SHP77 (cell line): ENCODE measurements at regions not wholly inside any gene's neighbourhood (a gene's known extent, or its start where the extent isn't known, plus 50 kb on each side); places are given as distances from the start of the nearest gene placed in this dataset.
A peak's percentile ranks its signal among the peaks of the same experiment; 100 is the strongest.
"Not testable (repeated sequence)": the region's sequence is repeated elsewhere in the genome, so short reads cannot be mapped to it uniquely, and the experiment has no call there.

ENCODE experiments used
- DNase-seq, 2 experiments: peaks; one replicate each; lab custom pipeline; 2025; lab: John Stamatoyannopoulos, UW

- no peak for DNase-seq
These were observed 102.6 kb downstream of the PLG start for GRCh38 chr6:160804639-160805038.

- DNase-seq: no peak
These were observed 106.2 kb downstream of the PLG start for GRCh38 chr6:160808263-160808662.

DNA sequence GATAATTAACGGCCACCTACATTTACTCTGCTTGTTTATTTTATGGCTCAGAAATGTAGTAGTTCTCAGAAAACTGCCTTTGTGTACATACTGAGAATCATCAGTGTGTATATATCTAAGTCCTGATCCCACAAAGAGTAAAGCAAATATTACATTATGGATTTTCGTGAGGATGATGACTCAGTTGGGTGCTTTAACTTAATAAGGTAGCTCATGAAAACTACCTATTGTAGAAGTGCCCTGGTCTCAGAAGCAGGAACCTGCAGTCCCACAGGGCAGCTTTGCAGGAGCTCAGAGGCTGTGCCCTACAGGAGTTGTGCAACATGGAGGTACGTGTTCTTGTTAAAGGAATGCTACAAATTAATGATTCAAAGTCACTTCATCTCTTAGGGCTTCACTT, 108.2 kb downstream of the PLG start:
- peak; percentile 12 to 34 for DNase-seq

- DNase-seq: no peak
These were observed 110.1 kb downstream of the PLG start for GRCh38 chr6:160812097-160812496.

DNA sequence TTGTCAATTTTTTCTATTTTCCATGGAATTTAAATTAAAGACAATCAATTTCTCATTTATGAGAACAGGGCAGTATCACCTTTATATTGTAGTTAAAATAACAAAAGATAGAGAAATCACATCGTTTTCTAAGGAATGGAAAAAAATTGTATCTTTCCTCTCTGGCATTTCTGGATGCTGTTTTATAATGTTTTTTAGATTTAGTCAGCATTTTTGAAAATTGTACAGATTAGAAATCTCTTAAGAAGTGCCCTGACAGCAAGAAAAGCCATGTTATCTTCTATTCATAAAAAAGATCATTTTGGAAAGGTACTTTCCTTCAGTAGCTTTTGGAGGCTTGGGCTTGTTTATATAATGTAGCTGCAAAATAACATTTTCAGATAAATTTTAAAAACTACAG, 116.9 kb downstream of the PLG start:
- DNase-seq: no peak

- not testable (repeated sequence) for DNase-seq
These were observed 118.6 kb downstream of the PLG start for GRCh38 chr6:160820661-160821060.

DNA sequence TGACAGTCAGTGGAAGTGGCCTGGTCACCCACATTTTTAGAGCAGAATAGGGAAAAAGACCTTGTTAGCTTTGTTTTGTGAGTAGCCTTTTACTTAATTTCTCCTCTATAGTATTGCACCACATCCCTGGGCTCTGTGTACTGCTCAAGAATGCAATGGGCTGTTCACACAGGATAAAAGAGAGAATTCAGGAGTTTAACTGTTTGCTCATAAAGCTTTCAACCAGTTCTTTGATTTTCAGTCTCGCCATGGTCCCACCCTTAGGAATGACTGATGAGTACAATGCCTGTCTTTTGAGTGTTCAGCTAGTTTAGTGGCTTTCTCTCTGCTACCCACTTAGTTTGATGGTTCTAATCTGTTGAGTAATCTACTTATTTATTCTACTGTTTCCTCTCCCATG, 129.7 kb downstream of the PLG start:
- no peak for DNase-seq

DNA sequence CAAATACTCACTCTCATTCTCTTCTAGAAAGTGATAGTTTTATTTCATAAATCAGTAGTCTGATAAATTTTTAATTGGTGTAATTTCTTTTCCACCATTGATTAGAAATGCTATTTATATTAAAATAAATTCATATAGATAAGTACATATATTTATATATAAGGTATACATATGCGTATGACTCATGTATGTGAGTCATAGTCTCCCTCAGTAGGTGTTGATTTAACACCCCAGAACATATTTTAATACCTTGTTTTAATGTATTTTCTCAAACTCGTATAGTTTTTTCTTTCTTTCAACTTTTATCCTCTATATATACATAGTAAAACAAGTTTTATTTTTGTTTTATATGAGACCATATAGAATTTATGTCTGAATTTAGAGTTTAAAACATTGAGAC, 130.4 kb downstream of the PLG start:
- no peak for DNase-seq

DNA sequence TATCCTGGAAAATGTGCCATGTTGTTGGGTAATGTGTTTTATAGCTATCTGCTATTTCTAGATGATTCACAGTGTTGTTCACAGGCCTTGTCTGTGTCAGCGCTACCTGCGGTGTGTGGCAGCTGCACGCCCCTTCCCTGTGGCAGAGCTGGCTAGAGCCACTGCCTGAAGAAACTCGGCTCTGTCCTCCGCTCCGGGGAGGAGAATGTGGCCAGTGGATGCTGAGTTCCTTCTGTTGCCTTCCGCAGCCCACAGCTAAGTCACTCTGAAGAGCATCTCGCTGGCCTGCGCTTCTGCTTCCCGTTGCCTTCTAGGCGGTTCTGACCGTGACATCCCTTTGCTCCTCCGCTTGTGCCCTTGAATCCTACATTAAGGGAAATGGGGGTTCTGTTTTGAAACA, 135.1 kb downstream of the PLG start:
- no peak for DNase-seq

GRCh38 chr6:160851031-160851430, 140.5 kb upstream of the MAP3K4 start:
- no peak for DNase-seq

- no peak for DNase-seq
These were observed 137.6 kb upstream of the MAP3K4 start for GRCh38 chr6:160853946-160854345.

DNA sequence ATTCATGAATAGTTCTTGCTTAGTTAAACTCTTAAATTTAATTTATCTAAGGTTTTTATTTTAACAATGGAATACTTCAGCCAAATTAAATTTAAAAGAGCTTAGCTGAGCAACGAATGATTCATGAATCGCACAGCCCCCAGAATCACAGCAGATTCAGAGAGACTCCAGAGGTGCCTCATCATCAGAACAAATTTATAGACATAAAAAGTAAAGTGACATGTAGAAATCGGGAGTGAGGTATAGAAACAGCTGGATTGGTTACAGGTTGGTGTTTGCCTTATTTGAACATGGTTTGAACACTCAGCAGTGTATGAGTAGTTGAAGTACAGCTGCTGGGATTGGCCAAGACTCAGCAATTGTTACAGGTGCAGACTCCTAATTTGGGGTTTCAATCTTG, 132.7 kb upstream of the MAP3K4 start:
- no peak for DNase-seq

DNA sequence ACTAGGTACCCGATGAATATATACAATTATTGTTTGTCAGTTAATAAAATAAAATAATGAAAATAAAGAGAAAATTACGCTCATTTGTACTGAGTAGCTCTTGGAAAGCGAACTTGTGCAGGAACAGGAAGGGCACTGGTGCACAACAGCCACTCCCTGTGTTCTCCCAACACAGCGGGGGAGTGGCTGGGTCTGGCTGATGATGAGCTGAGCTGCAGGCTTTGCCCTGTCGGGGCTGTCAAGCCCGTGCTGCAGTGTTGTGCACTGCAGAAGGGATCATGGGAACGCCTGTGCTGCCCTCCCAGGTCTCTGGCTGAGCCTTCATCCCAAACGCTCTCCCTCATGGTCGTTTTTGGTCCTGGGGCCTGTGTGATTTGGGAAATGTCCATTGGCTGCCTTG, 131.7 kb upstream of the MAP3K4 start:
- DNase-seq: no peak

GRCh38 chr6:160861824-160862223, 129.7 kb upstream of the MAP3K4 start:
- no peak for DNase-seq

DNA sequence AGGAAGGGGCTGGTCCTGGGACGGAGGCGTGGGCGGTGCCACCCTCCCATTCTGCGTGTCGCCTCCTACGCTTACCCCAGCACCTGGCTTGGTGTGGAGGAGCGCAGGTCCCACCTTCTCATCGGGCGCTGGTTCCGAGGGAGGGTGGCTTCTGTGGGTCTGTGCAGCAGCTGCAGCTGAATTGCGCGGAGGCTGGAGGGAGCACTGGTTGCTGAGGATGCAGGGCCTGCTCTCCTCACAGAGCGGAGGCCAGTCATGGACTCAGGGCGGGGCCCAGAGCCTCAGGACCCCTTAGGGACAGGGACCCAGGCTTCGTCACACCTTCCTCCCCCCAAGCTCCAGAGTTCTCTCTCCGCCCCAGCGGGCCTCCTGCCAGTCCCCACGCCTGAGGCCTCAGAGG, 127.8 kb upstream of the MAP3K4 start:
- no peak for DNase-seq

GRCh38 chr6:160871320-160871719, 120.2 kb upstream of the MAP3K4 start:
- no peak for DNase-seq

- DNase-seq: no peak
These were observed 110.3 kb upstream of the MAP3K4 start for GRCh38 chr6:160881148-160881808.

GRCh38 chr6:160882006-160882405, 109.6 kb upstream of the MAP3K4 start:
- no peak for DNase-seq

DNA sequence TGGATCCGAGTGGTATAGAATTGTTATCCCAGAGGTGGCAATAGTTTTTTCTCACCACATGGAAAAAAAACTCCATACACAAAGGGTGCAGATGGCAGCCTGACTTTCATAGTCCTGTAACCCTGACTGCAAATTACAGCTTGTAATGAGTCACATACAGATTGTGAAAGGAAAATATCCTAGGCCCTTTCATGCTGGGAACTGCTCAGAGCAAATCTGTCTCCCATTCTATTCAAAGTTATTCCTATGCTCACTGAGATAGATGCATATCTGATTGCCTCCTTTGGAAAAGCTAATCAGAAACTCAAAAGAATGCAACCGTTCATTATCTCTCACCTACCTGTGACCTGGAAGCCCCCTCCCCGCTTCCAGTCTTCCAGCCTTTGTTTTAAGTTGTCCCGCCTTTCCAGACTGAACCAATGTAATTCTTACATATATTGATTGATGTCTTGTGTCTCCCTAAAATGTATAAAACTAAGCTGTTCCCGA, 108.7 kb upstream of the MAP3K4 start:
- no peak for DNase-seq

- DNase-seq: no peak
These were observed 108.0 kb upstream of the MAP3K4 start for GRCh38 chr6:160883560-160883959.

DNA sequence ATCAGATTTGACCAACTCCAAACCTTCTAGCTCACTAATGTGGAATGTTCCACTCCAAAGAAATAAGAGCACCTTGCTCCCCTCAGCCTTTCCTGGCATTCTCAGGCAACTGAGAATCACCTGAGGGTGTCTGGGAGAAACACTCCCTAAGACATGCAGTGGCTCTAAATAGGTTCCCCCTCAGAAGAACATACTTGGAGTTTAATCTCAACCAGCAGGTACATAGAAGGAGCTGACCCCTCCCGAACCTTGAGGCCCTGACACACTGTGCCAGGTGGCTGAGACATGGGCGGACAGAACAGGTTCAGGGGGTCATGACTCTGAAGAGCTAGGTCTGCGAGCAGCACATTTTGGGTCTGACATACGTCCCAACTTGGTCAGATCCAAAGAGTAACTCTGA, 107.6 kb upstream of the MAP3K4 start:
- DNase-seq: no peak

DNA sequence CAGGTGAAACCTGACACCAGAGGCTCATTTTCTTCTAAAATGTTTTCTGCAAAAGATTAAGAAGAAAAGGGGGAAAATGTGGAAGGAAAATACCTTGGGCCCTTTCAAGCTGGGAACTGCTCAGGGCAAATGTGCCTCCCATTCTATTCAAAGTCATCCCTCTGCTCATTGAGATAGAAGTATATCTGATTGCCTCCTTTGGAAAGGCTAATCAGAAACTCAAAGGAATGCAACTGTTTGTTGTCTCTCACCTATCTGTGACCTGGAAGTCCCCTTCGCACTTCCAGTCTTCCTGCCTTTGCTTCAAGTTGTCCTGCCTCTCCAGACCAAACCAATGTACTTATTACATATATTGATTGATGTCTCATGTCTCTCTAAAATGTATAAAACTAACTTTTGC, 102.4 kb upstream of the MAP3K4 start:
- DNase-seq: not testable (repeated sequence)

DNA sequence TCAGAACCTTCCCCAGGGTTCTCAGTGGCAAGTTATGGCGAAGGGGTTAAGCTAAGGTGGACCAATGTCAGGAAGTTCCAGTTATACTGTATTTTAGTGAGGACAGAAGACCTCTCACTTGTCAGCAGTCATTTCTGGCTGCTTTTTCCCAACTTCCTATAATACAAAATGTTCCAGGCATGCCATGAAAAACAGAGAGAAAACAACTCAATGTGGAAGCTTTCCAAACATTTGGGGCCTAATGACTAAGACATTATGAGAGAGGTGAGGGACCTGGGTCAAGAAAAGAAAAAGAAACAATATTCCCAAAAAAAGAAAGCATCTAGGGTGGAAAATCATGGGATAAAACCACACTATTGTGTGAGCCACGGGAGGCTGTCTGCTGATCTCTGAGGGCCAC, 99.9 kb upstream of the MAP3K4 start:
- DNase-seq: no peak

DNA sequence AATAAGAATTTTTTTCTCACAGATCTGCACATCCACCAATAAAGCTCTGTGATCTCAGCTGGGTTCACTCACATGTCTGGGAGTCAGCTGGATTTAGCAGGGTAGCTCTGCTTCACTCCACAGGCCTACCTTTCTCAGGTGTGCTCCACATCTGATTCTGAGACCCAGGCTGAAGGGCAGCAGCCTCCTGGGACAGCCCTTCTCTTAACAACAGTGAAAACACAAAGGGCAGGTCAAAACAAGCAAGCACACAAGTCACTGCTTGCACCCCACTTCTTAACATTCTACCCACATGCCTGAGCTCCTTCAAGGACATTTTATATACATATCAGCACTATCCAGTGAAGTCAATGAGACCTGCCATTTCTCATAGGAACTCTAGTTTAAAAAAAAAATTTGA, 96.0 kb upstream of the MAP3K4 start:
- no peak for DNase-seq
